SK-N-SH treated with all-trans-retinoic acid at 6 μM for 48 hours (cell line): ENCODE measurements at regions not wholly inside any gene's neighbourhood (a gene's known extent, or its start where the extent isn't known, plus 50 kb on each side); places are given as distances from the start of the nearest gene placed in this dataset.
"Not testable (repeated sequence)": the region's sequence is repeated elsewhere in the genome, so short reads cannot be mapped to it uniquely, and the experiment has no call there.

Source experiments
- ATAC-seq: fragments of 200-7000 bp; cut with Tn5 transposase; 3 replicates; pipeline ENCODE4 v1.9.1; 2020; ENCODE audit warnings: mild to moderate bottlenecking, moderate library complexity
- ARNTL ChIP-seq: fragments of 450-650 bp; formaldehyde crosslinking; IDR thresholded peaks from 2 replicates; pipeline ENCODE4 v1.5.0; 2020; ENCODE audit warnings: low read depth, mild to moderate bottlenecking, moderate library complexity, borderline replicate concordance
- CSDC2 ChIP-seq: fragments of 250-450 bp; sonication (Bioruptor Pico); IDR thresholded peaks from 2 replicates; pipeline ENCODE4 v1.5.0; 2020; ENCODE audit warnings: mild to moderate bottlenecking, moderate library complexity
- ESRRG ChIP-seq: fragments of 250-450 bp; sonication (Bioruptor Pico); IDR thresholded peaks from 2 replicates; pipeline ENCODE4 v1.6.1; 2021; ENCODE audit warnings: mild to moderate bottlenecking
- GLIS3 ChIP-seq: fragments of 250-450 bp; sonication (Bioruptor Pico); IDR thresholded peaks from 2 replicates; pipeline ENCODE4 v1.5.0; 2020; ENCODE audit warnings: mild to moderate bottlenecking, moderate library complexity
- ISL1 ChIP-seq: fragments of 250-450 bp; sonication (Bioruptor Pico); IDR thresholded peaks from 2 replicates; pipeline ENCODE4 v2.1.2; 2022; ENCODE audit warnings: mild to moderate bottlenecking, moderate library complexity
- OSR1 ChIP-seq: fragments of 250-450 bp; sonication (Bioruptor Pico); IDR thresholded peaks from 2 replicates; pipeline ENCODE4 v1.8.0; 2022; ENCODE audit warnings: moderate library complexity, mild to moderate bottlenecking, inconsistent platforms
- PPARA ChIP-seq: fragments of 250-450 bp; sonication (Bioruptor Pico); IDR thresholded peaks from 2 replicates; pipeline ENCODE4 v1.5.0; 2020; ENCODE audit warnings: mild to moderate bottlenecking, borderline replicate concordance
- RARB ChIP-seq: fragments of 250-450 bp; sonication (Bioruptor Pico); IDR thresholded peaks from 2 replicates; pipeline ENCODE4 v1.8.0; 2021; ENCODE audit warnings: mild to moderate bottlenecking, moderate library complexity
- SNAI2 ChIP-seq: fragments of 250-450 bp; sonication (Bioruptor Pico); IDR thresholded peaks from 2 replicates; pipeline ENCODE4 v1.5.0; 2020; ENCODE audit warnings: mild to moderate bottlenecking, moderate library complexity
- TCF4 ChIP-seq: fragments of 250-450 bp; sonication (Bioruptor Pico); IDR thresholded peaks from 2 replicates; pipeline ENCODE4 v1.8.0; 2021; ENCODE audit warnings: mild to moderate bottlenecking, moderate library complexity, borderline replicate concordance
- TOX ChIP-seq: fragments of 250-450 bp; sonication (Bioruptor Pico); IDR thresholded peaks from 2 replicates; pipeline ENCODE4 v1.8.0; 2021; ENCODE audit warnings: mild to moderate bottlenecking, moderate library complexity, borderline replicate concordance
- ZC3H10 ChIP-seq: fragments of 250-450 bp; sonication (Bioruptor Pico); IDR thresholded peaks from 2 replicates; pipeline ENCODE4 v1.5.1; 2021; ENCODE audit warnings: mild to moderate bottlenecking, moderate library complexity
- ZFP3 ChIP-seq: fragments of 250-450 bp; sonication (Bioruptor Pico); IDR thresholded peaks from 2 replicates; pipeline ENCODE4 v1.5.0; 2020; ENCODE audit warnings: mild to moderate bottlenecking, moderate library complexity
- ZFP30 ChIP-seq: fragments of 450-650 bp; formaldehyde crosslinking; IDR thresholded peaks from 2 replicates; pipeline ENCODE4 v1.5.0; 2022; ENCODE audit warnings: mild to moderate bottlenecking, moderate library complexity
- ZNF70 ChIP-seq: fragments of 450-650 bp; formaldehyde crosslinking; IDR thresholded peaks from 2 replicates; pipeline ENCODE4 v1.5.0; 2020; ENCODE audit warnings: mild to moderate bottlenecking, moderate library complexity
- ZNF8 ChIP-seq: fragments of 450-650 bp; formaldehyde crosslinking; IDR thresholded peaks from 2 replicates; pipeline ENCODE4 v1.5.0; 2020; ENCODE audit warnings: mild to moderate bottlenecking, moderate library complexity
- TF ChIP-seq, protein P1 (sequence below): fragments of 250-450 bp; sonication (Bioruptor Pico); IDR thresholded peaks from 2 replicates; pipeline ENCODE4 v1.5.1; 2020; ENCODE audit warnings: low read depth, mild to moderate bottlenecking, moderate library complexity
- TF ChIP-seq, protein P2 (sequence below): fragments of 250-450 bp; sonication (Bioruptor Pico); IDR thresholded peaks from 2 replicates; pipeline ENCODE4 v1.8.0; 2021; ENCODE audit warnings: low read depth, mild to moderate bottlenecking, moderate library complexity, borderline replicate concordance
- TF ChIP-seq, protein P3 (sequence below): fragments of 250-450 bp; sonication (Bioruptor Pico); IDR thresholded peaks from 2 replicates; pipeline ENCODE4 v1.5.1; 2021; ENCODE audit warnings: mild to moderate bottlenecking, moderate library complexity
- TF ChIP-seq, protein P4 (sequence below): fragments of 250-450 bp; sonication (Bioruptor Pico); IDR thresholded peaks from 2 replicates; pipeline ENCODE4 v1.5.0; 2020; ENCODE audit warnings: mild to moderate bottlenecking, moderate library complexity

DNA sequence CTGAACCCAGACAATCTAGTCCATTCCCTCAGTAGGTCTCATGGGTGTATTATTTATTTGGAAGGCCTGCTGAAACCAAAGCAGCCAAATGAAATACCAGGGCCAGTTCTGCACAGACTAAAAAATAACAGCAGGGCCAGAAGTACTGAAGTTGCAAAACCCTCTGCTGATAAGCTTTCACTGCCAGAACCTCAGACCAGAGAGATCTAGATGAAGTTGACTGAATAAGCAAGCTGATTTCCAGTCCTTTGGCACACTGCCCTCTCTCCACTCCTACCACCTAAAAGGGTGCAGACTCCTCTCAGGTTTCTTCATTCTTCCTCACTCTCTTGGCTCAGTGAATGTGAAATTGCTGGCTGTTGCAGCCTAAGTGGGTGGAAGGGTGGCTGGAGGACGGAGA is 276.7 kb upstream of the KLF3 start:
- TF ChIP-seq ESRRG (CRISPR knock-in tag) (no peak), ISL1 (no peak), ZFP30 (CRISPR knock-in tag) (no peak)
- TF ChIP-seq, protein P1, sequence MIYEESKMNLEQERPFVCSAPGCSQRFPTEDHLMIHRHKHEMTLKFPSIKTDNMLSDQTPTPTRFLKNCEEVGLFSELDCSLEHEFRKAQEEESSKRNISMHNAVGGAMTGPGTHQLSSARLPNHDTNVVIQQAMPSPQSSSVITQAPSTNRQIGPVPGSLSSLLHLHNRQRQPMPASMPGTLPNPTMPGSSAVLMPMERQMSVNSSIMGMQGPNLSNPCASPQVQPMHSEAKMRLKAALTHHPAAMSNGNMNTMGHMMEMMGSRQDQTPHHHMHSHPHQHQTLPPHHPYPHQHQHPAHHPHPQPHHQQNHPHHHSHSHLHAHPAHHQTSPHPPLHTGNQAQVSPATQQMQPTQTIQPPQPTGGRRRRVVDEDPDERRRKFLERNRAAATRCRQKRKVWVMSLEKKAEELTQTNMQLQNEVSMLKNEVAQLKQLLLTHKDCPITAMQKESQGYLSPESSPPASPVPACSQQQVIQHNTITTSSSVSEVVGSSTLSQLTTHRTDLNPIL (CRISPR knock-in tag) = no peak
- TF ChIP-seq, protein P2, sequence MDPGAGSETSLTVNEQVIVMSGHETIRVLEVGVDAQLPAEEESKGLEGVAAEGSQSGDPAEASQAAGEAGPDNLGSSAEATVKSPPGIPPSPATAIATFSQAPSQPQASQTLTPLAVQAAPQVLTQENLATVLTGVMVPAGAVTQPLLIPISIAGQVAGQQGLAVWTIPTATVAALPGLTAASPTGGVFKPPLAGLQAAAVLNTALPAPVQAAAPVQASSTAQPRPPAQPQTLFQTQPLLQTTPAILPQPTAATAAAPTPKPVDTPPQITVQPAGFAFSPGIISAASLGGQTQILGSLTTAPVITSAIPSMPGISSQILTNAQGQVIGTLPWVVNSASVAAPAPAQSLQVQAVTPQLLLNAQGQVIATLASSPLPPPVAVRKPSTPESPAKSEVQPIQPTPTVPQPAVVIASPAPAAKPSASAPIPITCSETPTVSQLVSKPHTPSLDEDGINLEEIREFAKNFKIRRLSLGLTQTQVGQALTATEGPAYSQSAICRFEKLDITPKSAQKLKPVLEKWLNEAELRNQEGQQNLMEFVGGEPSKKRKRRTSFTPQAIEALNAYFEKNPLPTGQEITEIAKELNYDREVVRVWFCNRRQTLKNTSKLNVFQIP = no peak
- no peak for ATAC-seq

DNA sequence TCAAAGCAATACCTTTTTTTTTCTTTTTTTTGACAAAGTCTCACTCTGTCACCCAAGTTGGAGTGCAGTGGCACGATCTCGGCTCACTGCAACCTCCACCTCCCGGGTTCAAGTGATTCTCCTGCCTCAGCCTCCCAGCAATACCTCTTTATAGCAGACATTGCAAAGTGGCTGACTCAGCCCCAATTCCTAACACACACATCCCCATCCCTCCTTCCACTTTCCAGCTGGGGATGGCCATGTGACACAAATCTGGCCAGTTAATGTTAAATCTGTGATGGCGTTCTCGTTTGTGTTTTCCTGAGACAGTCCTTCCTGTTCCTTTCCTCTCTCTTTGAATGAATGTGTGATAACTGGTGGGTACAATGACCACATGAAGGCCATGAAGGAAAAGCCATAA is 276.2 kb upstream of the KLF3 start:
- TF ChIP-seq, protein P3, sequence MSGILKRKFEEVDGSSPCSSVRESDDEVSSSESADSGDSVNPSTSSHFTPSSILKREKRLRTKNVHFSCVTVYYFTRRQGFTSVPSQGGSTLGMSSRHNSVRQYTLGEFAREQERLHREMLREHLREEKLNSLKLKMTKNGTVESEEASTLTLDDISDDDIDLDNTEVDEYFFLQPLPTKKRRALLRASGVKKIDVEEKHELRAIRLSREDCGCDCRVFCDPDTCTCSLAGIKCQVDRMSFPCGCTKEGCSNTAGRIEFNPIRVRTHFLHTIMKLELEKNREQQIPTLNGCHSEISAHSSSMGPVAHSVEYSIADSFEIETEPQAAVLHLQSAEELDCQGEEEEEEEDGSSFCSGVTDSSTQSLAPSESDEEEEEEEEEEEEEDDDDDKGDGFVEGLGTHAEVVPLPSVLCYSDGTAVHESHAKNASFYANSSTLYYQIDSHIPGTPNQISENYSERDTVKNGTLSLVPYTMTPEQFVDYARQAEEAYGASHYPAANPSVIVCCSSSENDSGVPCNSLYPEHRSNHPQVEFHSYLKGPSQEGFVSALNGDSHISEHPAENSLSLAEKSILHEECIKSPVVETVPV = no peak
- no peak for ATAC-seq

DNA sequence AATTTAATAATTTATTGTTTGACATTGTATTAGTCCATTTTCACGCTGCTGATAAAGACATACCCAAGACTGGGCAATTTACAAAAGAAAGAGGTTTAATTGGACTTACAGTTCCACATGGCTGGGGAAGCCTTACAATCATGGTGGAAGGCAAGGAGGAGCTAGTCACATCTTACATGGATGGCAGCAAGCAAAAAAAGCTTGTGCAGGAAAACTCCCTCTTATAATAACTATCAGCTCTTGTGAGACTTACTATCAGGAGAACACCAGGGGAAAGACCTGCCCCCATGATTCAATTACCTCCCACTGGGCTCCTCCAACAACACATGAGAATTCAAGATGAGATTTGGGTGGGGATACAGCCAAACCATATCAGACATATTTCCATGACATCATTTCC is 275.1 kb upstream of the KLF3 start:
- not testable (repeated sequence) for ATAC-seq

DNA sequence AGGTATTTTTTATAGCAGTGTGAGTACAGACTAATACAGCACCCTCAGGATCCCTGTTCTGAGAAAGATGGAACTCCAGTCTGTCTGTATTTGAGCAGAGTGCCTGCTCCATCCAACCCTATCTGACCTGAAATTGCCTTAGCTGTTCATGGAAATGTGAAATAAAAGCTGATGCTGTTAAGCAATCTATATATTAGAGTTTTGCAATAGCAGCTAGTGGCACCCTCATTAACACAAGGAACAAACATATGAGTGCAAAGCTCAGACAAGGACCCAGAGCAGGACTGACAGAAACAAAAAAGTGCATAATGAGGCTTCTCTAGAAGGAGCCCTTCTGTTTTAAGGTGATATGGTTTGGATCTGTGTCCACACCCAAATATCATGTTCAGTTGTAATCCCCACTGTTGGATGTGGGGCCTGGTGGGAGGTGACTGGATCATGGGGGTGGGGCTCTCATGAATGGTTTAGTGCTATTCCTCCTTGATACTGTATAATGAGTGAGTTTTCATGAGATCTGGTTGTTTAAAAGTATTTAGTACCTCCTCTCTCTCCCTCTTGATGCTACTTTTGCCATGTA is 272.9 kb upstream of the KLF3 start:
- no peak for ATAC-seq
- TF ChIP-seq, protein P3 = no peak
- TF ChIP-seq ZC3H10 (CRISPR knock-in tag) (no peak), TOX (CRISPR knock-in tag) (no peak), ISL1 (no peak)
- TF ChIP-seq, all 23 proteins: peak for 0

DNA sequence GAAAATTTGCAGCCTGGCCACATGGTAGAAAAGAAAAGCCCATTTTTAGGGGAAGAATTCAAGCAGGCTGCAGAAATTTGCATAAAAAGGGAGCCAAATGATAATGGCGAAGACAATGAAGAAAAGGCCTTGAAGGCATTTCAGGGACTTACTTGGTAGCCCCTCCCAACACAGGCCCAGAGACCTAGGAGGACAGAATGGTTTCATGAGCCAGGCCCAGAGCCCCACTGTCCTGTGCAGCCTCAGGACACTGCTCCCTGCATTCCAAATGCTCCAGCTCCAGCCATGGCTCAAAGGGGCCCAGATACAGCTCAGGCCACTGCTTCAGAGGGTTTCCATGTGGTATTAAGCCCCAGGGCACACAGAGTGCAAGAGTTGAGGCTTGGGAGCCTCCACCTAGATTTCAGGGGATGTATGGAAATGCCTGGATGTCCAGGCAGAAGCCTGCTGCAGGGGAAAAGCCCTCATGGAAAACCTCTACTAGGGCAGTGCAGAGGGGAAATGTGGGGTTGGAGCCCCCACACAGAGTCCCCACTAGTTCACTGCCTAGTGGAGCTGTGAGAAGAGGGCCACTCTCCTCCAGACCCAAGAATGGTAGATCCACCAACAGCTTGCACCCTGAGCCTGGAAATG is 271.7 kb upstream of the KLF3 start:
- ATAC-seq = no peak
- TF ChIP-seq ARNTL (CRISPR knock-in tag) = no peak
- no peak for TF ChIP-seq RARB (CRISPR knock-in tag)
- TF ChIP-seq, all 23 proteins: peak for 0

DNA sequence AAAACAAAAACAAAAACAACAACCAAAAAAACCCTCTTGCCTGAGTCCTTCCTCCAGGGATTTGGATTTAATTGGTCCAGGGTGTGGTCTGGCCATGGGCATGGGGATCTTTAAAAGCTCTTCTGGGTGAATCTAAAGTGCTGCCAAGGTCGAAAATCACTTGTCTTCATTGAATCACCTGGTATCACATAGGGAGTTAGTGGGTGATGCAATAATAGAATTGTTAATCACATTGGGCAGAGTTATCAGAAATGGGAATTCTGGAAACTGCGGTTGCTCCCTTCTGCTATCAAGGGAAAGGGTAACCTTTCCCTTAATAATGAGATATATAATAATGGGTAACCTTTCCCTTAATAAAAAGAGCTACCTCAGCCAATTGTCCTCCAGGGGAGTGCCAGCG is 267.9 kb upstream of the KLF3 start:
- ATAC-seq = no peak
- TF ChIP-seq, protein P4, sequence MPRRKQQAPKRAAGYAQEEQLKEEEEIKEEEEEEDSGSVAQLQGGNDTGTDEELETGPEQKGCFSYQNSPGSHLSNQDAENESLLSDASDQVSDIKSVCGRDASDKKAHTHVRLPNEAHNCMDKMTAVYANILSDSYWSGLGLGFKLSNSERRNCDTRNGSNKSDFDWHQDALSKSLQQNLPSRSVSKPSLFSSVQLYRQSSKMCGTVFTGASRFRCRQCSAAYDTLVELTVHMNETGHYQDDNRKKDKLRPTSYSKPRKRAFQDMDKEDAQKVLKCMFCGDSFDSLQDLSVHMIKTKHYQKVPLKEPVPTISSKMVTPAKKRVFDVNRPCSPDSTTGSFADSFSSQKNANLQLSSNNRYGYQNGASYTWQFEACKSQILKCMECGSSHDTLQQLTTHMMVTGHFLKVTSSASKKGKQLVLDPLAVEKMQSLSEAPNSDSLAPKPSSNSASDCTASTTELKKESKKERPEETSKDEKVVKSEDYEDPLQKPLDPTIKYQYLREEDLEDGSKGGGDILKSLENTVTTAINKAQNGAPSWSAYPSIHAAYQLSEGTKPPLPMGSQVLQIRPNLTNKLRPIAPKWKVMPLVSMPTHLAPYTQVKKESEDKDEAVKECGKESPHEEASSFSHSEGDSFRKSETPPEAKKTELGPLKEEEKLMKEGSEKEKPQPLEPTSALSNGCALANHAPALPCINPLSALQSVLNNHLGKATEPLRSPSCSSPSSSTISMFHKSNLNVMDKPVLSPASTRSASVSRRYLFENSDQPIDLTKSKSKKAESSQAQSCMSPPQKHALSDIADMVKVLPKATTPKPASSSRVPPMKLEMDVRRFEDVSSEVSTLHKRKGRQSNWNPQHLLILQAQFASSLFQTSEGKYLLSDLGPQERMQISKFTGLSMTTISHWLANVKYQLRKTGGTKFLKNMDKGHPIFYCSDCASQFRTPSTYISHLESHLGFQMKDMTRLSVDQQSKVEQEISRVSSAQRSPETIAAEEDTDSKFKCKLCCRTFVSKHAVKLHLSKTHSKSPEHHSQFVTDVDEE = no peak
- TF ChIP-seq TOX (CRISPR knock-in tag) (no peak), ISL1 (no peak), ZNF8 (no peak), RARB (CRISPR knock-in tag) (no peak), ZNF70 (no peak), PPARA (no peak), ESRRG (CRISPR knock-in tag) (no peak), CSDC2 (CRISPR knock-in tag) (no peak), GLIS3 (no peak), OSR1 (CRISPR knock-in tag) (no peak), ZFP3 (CRISPR knock-in tag) (no peak), TCF4 (CRISPR knock-in tag) (no peak), ARNTL (CRISPR knock-in tag) (no peak), SNAI2 (CRISPR knock-in tag) (no peak)
- TF ChIP-seq, protein P3 = no peak
- TF ChIP-seq, protein P1 (CRISPR knock-in tag) = no peak
